Type B pancreatic cell (in vitro differentiated cells): ENCODE measurements at regions not wholly inside any gene's neighbourhood (a gene's known extent, or its start where the extent isn't known, plus 50 kb on each side); places are given as distances from the start of the nearest gene placed in this dataset.

Experiments
- DNase-seq: peaks from one replicate; pipeline ENCODE4 v3.0.0; 2021; ENCODE audit warnings: mixed read lengths; ENCODE audit not compliant: unreplicated experiment; ENCODE audit errors: extremely low spot score
- H3K27ac Mint-ChIP-seq: 2 replicates; pipeline ENCODE4 v1.8.0; 2021; ENCODE audit warnings: mild to moderate bottlenecking, mixed read lengths
- H3K27me3 Mint-ChIP-seq: 2 replicates; pipeline ENCODE4 v1.8.0; 2021; ENCODE audit warnings: mixed read lengths
- H3K36me3 Mint-ChIP-seq: 2 replicates; pipeline ENCODE4 v1.8.0; 2021; ENCODE audit warnings: mixed read lengths
- H3K4me1 Mint-ChIP-seq: one replicate; pipeline ENCODE4 v1.8.0; 2021; ENCODE audit warnings: mixed read lengths; ENCODE audit not compliant: unreplicated experiment
- H3K4me3 Mint-ChIP-seq: 2 replicates; pipeline ENCODE4 v1.8.0; 2021; ENCODE audit warnings: mild to moderate bottlenecking, mixed read lengths
- H3K9me3 Mint-ChIP-seq: 2 replicates; pipeline ENCODE4 v1.8.0; 2021; ENCODE audit warnings: mixed read lengths
- CTCF ChIP-seq: fragments of 200-600 bp; sonication (generic); conservative IDR thresholded peaks from 2 replicates; pipeline ENCODE4 v1.5.0; 2021; ENCODE audit warnings: antibody characterized with exemption, mild to moderate bottlenecking

DNA sequence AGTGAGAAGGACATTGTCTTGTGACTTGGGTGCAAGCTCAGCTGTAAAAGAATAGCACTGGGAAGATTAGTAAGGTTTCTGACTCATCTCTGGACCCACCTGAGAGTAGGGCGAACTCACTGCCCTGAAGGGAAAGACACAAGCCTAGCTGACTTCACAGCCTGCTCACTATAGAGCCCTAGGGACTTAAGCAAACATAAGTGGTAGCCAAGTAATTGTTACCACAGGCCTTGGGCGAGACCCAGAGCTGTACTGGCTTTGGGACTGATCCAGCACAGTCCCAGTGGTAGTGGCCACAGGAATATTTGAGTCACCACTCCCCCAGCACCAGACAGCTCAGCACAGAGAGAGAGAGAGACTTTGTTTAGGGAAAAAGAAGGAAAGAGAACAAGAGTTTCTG lies 429.9 kb downstream of the TBL1XR1 start:
- no peak for TF ChIP-seq CTCF
- Mint-ChIP-seq H3K27ac (no peak overlapping the region), H3K27me3 (no peaks in the 10 kb centered on the region), H3K4me1 (no peaks in the 10 kb centered on the region), H3K4me3 (no peak overlapping the region), H3K36me3 (no peaks in the 10 kb centered on the region), H3K9me3 (peaks cover 17% of the 10 kb centered on the region)
- DNase-seq: no peak

DNA sequence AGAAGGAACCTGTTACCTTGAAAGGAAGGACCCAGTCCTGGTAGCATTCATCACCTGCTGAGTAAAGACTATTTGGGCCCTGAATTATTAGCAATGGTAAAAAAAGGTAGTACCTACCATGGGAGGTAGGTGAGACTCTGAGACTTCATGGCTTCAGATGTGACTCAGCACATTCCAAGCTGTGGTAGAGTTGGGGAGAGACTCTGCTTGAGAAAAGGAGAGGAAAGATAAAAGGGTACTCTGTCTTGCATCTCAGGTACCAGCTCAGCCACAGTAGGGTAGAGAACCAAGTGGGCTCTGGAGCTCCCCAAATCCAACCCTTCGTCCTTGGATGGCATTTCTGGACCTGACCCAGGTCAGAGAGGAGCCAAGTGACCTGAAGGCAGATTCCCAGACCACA lies 430.4 kb downstream of the TBL1XR1 start:
- Mint-ChIP-seq H3K4me3 (no peak overlapping the region), H3K27me3 (no peaks in the 10 kb centered on the region), H3K27ac (no peak overlapping the region), H3K36me3 (no peaks in the 10 kb centered on the region), H3K9me3 (peaks cover 17% of the 10 kb centered on the region), H3K4me1 (no peaks in the 10 kb centered on the region)
- no peak for DNase-seq
- TF ChIP-seq CTCF: no peak

DNA sequence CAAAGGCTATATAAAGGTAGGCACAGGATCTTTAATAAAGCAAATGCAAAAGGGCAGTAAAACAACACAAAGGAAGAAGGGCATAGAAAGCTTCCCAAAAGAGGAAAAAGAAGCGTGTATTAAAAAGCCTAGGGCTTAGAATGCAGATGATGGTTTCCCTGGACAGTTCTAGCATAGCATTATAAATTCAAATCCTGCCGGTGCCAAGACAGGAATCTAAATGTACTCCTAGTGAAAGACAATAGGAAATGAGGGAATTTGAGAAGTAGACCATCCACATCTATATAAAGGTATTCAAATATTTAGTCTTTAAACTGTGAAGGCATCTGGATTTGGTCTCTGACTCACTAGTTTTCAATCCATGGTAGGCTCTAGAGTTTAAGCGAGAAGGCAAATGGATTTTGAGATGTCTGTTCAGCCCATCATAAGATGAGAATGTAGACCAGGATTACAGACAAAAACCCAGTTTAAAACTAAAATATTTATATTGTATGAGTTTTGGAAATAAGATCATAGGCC lies 431.8 kb downstream of the TBL1XR1 start:
- no peak for DNase-seq
- Mint-ChIP-seq H3K27me3 (no peaks in the 10 kb centered on the region), H3K9me3 (peaks cover 13% of the 10 kb centered on the region), H3K36me3 (no peaks in the 10 kb centered on the region), H3K4me3 (no peak overlapping the region), H3K27ac (no peak overlapping the region), H3K4me1 (no peaks in the 10 kb centered on the region)
- TF ChIP-seq CTCF: no peak

GRCh38 chr3:176759815-176760506 lies 437.3 kb downstream of the TBL1XR1 start:
- Mint-ChIP-seq H3K9me3 (peaks cover 4% of the 10 kb centered on the region), H3K4me1 (no peaks in the 10 kb centered on the region), H3K36me3 (no peaks in the 10 kb centered on the region), H3K27me3 (no peaks in the 10 kb centered on the region), H3K27ac (no peak overlapping the region), H3K4me3 (no peak overlapping the region)
- TF ChIP-seq CTCF: no peak
- no peak for DNase-seq

- H3K9me3 Mint-ChIP-seq: no peaks in the 10 kb centered on the region
- no peaks in the 10 kb centered on the region for H3K4me1 Mint-ChIP-seq
- no peak overlapping the region for H3K4me3 Mint-ChIP-seq
- TF ChIP-seq CTCF: no peak
- H3K36me3 Mint-ChIP-seq: no peaks in the 10 kb centered on the region
- peaks cover 3% of the 10 kb centered on the region for H3K27me3 Mint-ChIP-seq
- DNase-seq: no peak
- H3K27ac Mint-ChIP-seq: no peak overlapping the region
Measured at GRCh38 chr3:176757429-176757828, 439.9 kb downstream of the TBL1XR1 start.
